Hematopoietic multipotent progenitor cell treated with erythropoietin and hydrocortisone succinate and interleukin-3 and kit ligand, for 15 days (in vitro differentiated cells): ENCODE measurements at regions not wholly inside any gene's neighbourhood (a gene's known extent, or its start where the extent isn't known, plus 50 kb on each side); places are given as distances from the start of the nearest gene placed in this dataset.
"Not testable (repeated sequence)": the region's sequence is repeated elsewhere in the genome, so short reads cannot be mapped to it uniquely, and the experiment has no call there.

Source experiments
- DNase-seq: peaks from one replicate; pipeline ENCODE4 v3.0.0-alpha.2; 2015; ENCODE audit warnings: low spot score

DNA sequence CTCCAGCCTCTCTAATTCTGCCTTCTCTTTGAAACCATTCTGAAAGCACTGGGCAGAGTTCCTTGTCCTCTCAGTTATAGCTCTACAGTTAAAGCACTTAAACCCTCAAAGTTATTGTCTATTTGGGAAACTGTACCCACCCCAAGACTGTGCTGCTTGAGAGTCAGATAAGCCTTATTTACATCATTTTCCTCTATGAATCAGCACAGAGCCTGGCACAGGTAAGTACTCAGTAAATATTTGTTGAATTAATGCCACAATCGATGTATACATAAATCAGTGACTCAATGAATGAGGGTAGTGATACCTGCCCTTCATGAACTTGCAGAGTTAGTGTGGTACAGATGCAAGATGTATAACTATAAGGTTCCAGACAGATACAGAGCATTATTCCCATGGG, 549.4 kb upstream of the KLF4 start:
- no peak for DNase-seq

GRCh38 chr9:108035487-108035886, 545.9 kb upstream of the KLF4 start:
- no peak for DNase-seq

- DNase-seq: no peak
Observed at GRCh38 chr9:108033976-108034964, 544.7 kb upstream of the KLF4 start.

DNA sequence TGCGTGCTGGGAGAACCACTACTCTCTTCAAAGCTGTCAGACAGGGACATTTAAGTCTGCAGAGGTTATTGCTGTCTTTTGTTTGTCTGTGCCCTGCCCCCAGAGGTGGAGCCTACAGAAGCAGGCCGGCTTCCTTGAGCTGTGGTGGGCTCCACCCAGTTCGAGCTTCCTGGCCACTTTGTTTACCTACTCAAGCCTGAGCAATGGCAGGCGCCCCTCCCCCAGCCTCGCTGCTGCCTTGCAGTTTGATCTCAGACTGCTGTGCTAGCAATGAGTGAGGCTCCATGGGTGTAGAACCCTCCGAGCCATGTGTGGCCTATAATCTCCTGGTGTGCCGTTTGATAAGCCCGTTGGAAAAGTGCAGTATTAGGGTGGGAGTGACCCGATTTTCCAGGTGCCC, 542.5 kb upstream of the KLF4 start:
- not testable (repeated sequence) for DNase-seq

- not testable (repeated sequence) for DNase-seq
Observed at GRCh38 chr9:108031221-108031620, 541.7 kb upstream of the KLF4 start.

DNA sequence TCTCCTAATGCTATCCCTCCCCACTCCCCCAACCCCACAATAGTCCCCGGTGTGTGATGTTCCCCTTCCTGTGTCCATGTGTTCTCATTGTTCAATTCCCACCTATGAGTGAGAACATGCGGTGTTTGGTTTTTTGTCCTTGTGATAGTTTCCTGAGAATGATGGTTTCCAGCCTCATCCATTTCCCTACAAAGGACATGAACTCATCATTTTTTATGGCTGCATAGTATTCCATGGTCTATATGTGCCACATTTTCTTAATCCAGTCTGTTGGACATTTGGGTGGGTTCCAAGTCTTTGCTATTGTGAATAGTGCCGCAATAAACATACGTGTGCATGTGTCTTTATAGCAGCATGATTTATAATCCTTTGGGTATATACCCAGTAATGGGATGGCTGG, 537.1 kb upstream of the KLF4 start:
- DNase-seq: not testable (repeated sequence)

DNA sequence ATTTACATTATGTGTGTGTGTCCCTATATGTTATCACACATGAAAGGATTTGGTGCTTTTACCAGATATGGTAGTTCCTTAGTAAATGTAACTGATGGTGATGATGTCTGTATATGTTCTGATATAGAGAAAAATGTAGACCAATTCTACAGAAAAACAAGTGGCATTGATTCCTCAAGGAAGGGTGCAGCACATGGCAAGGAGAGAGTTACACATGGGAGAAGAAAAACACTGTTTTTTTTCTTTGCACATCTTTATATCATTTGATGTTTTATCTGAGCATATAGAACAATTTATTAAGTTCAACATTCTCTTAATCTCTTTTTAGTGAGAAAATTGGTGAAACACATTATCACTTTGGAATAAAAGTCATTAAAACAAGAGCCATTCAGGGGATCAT, 535.0 kb upstream of the KLF4 start:
- no peak for DNase-seq

DNA sequence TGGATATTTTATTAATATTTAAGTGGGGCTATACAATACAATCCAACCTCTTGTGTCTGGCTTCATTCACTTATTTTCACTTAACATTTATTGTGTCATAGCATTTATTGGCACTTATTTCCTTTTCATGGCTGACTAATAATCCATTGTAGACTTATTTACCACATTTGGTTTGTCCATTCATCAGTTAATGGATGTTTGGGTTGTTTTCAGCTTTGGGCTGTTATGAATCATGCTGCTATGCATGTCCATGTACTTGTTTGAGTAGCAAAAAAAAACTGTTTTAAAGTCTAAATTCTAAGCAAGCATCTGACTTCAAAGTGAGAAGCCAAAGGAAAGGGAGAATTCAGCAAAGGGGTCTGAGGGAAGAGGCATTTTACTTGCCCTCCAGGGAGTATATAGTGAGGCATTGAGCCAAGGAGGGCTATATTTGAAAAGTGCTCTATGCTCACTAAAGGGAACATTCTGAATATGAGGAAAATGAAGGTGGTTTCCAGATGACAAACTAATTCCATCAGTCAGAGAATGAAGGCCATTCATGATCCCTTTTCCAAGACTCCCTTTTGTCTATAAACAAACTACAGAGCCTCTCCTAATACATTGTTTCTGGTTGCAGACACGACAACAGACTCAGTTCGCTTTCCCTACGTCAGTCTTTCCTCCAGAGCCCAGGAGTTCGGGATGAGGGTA, 532.8 kb upstream of the KLF4 start:
- no peak for DNase-seq

GRCh38 chr9:108021096-108021710, 531.6 kb upstream of the KLF4 start:
- DNase-seq: no peak

GRCh38 chr9:108019821-108020220, 530.3 kb upstream of the KLF4 start:
- no peak for DNase-seq

DNA sequence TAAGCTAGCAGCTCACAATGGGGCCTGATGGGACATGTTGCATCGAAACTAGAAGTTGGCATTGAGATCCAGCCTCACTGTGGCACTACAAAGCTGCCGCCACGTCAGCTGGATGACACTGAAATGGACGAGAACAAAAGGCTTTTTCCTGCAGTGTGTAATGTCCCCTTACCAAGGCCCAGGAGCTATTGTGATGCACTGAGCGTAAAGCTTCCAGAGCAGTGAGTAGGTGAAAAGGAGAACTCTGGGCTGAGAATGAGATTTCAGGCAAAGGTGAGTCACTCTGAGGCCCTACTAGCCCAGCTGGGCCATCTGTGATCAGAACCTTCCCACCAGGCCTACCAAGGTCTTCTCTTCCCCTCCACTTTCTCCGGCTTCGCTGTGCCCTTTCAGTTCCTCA, 528.1 kb upstream of the KLF4 start:
- DNase-seq: no peak

- no peak for DNase-seq
Observed at GRCh38 chr9:108016446-108016845, 526.9 kb upstream of the KLF4 start.

DNA sequence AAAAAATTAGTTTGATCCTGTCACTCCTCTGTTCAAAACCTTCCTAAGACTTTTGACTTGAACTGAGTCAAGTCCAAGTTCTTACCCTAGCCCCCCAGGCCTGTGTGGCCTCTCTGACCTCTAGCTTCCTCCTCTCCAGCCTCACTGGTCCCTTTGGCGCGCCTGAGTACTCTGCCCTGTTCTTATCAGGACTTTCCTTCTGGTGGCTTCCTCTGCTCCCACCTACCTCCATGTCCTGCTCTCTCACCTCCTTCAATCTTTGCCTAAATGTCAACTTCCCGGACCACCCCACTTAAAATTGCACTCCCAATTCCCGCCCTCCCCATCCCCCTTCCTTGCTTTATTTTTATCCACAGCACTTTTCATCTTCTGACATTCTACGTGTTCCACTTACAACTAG, 526.1 kb upstream of the KLF4 start:
- no peak for DNase-seq

GRCh38 chr9:108014353-108014752, 524.8 kb upstream of the KLF4 start:
- no peak for DNase-seq

DNA sequence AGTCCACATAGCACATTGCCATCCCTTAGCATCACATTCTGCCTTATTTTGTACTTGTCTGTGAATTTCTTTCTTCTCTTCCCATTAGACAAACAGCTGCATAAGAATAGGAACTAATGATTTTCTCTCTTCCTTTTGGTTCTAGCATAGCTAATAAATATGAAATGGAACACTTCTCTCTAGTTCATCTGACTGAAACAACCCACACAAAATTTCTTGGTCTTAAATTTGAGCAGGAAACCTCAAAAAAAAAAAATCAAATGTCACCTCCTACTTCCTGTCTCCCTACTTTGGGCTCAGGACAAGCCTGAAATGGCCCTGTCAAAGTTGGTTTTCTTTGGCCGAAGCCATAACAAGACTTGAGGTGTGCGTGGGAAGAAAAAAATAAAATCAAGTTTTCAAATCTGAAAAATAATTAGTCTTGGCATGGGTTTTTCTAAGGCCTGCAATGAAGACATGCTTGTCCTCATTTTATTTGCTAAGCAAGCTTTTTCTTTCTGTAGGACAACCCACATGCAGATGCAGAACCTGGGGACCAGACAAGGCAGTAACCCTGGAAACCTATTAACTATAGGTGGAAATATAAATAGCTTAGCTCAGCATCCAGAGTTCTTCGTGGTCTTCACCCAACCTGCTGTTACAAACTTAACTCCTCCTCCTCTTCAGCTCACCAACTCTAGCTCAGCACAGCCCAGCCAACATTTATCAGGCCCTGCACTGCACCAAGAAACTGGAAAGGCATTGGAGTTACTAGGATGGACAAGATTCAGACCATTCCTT, 523.5 kb upstream of the KLF4 start:
- DNase-seq: no peak

DNA sequence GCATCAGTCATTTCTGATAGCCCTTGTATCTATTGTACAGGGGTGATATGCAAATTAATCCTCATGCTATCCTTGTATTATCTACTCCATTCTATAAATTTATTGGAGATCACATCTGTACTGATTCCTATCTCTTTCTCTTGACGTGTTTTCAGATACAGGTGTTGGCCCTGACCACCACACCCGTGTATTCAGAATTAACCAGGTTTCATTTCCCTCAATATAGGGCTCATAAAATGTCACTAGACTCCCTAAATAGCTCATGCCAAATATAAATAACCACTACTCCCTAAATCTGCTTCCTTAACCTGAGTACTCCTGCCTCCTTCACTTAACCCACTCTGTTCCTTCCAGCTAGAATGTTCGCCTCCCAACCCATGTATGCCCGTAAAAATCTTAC, 522.8 kb upstream of the KLF4 start:
- DNase-seq: no peak

DNA sequence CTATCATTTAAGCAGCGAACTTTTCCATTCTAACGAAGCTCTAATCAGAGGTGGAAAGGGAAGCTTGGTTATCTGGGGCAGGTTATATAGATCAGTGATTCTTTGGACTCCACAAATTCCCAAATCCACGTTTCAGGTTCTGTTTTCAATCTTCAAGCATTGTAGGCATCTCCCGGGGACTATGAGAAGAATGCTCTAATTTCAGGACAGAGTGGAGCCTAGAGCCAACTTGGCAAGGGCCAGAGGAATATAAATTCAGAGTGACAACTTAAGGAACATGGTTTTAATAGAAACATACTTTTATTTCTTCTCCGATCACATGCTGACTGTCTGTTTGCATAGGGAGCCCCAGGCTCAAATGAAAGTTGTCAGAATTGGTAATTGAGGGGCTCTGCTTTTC, 514.0 kb upstream of the KLF4 start:
- no peak for DNase-seq

- no peak for DNase-seq
Observed at GRCh38 chr9:108002371-108002956, 512.9 kb upstream of the KLF4 start.

- DNase-seq: no peak
Observed at GRCh38 chr9:108001237-108001636, 511.7 kb upstream of the KLF4 start.

GRCh38 chr9:107999890-108000289, 510.3 kb upstream of the KLF4 start:
- DNase-seq: no peak

DNA sequence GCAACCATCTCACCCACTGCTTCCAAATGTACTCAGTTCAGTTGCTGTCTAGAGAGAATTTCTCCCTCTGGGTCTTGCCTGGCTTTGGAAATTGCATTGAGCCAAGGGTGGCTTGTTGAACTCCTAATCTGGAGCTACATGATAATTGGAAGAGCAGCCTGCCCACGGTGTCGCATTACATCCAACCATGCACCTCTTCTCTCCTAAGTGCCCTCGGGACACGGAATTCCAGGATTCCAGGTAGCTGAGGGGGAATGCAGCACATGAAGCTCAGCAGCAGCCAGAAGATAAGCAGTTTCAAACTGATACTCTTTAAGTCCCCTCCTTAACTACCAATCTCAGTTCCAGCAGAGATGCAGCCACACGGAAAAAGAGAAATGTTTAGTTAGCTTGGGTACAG, 509.4 kb upstream of the KLF4 start:
- DNase-seq: no peak

GRCh38 chr9:107994648-107995047, 505.1 kb upstream of the KLF4 start:
- no peak for DNase-seq
